Peyer's patch (tissue), 4 donors: ENCODE measurements at regions not wholly inside any gene's neighbourhood (a gene's known extent, or its start where the extent isn't known, plus 50 kb on each side); places are given as distances from the start of the nearest gene placed in this dataset.

ENCODE experiments used
- DNase-seq, 3 donors: peaks; one replicate each; pipeline ENCODE4 v3.0.0-alpha.2; 2017 to 2019
- H3K27ac ChIP-seq, 4 donors: fragments of 200-600 bp; sonication (generic); one replicate each; pipeline ENCODE4 v1.5.1; 2016 to 2019
- H3K27me3 ChIP-seq, 2 donors: fragments of 200-600 bp; sonication (generic); one replicate each; pipeline ENCODE4 v1.5.1; 2019
- H3K36me3 ChIP-seq, 3 donors: fragments of 200-600 bp; sonication (generic); one replicate each; pipeline ENCODE4 v1.5.1; 2016 to 2019
- H3K4me1 ChIP-seq, 4 donors: fragments of 200-600 bp; sonication (generic); one replicate each; pipeline ENCODE4 v1.5.1; 2016 to 2019
- H3K4me3 ChIP-seq, 4 donors: fragments of 200-600 bp; sonication (generic); 1 replicate in 3 of 4; 2 replicates in 1 of 4; pipeline ENCODE4 v1.5.1; 2016 to 2019; ENCODE audit warnings: mild to moderate bottlenecking in 1 of 4
- H3K9me3 ChIP-seq, 4 donors: fragments of 200-600 bp; sonication (generic); one replicate each; pipeline ENCODE4 v1.5.1; 2016 to 2019; ENCODE audit warnings: mild to moderate bottlenecking in 1 of 4
- CTCF ChIP-seq, 6 experiments: fragments of 450-650 bp in 4 of 6; fragments of 200-600 bp in 2 of 6; sonication (generic) in 1 of 6; IDR thresholded peaks; one replicate each; pipeline ENCODE4 v1.5.1; 2017 to 2019; ENCODE audit warnings: antibody characterized with exemption in 6 of 6, mild to moderate bottlenecking in 3 of 6, moderate library complexity in 1 of 6
- POLR2A ChIP-seq, 2 donors: fragments of 450-650 bp; IDR thresholded peaks; one replicate each; pipeline ENCODE4 v1.5.1; 2017; ENCODE audit warnings: antibody characterized with exemption in 2 of 2, mild to moderate bottlenecking in 2 of 2, moderate library complexity in 2 of 2

- no peak for TF ChIP-seq POLR2A (IDR thresholded peaks at IDR 0.05)
- TF ChIP-seq CTCF (IDR thresholded peaks at IDR 0.05) = no peak
- Histone ChIP-seq H3K9me3 (peaks cover 0 to 56% (median 16%) of the 10 kb centered on the region in 4 donors), H3K4me1 (no peaks in the 10 kb centered on the region), H3K27me3 (no peaks in the 10 kb centered on the region), H3K27ac (no peak overlapping the region), H3K36me3 (no peaks in the 10 kb centered on the region), H3K4me3 (no peak overlapping the region)
- DNase-seq = no peak
Measured at GRCh38 chr12:34348064-34348463, 325.8 kb downstream of the ALG10 start.

- DNase-seq = no peak
- peaks cover 0 to 55% (median 15%) of the 10 kb centered on the region in 4 donors for H3K9me3 ChIP-seq
Measured at GRCh38 chr12:34348836-34349672, 326.8 kb downstream of the ALG10 start.

GRCh38 chr12:34349673-34349961 lies 327.3 kb downstream of the ALG10 start:
- no peak for DNase-seq
- Histone ChIP-seq H3K4me3 (no peak overlapping the region), H3K4me1 (no peaks in the 10 kb centered on the region), H3K9me3 (peaks cover 0 to 57% (median 17%) of the 10 kb centered on the region in 4 donors), H3K27me3 (no peaks in the 10 kb centered on the region), H3K27ac (no peak overlapping the region), H3K36me3 (no peaks in the 10 kb centered on the region)
- TF ChIP-seq POLR2A (IDR thresholded peaks at IDR 0.05) (no peak), CTCF (IDR thresholded peaks at IDR 0.05) (no peak)

More at GRCh38 chr12:34348836-34349672, 326.8 kb downstream of the ALG10 start:
- TF ChIP-seq CTCF (IDR thresholded peaks at IDR 0.05) = no peak
- no peak for TF ChIP-seq POLR2A (IDR thresholded peaks at IDR 0.05)
- Histone ChIP-seq H3K27ac (no peak overlapping the region), H3K27me3 (no peaks in the 10 kb centered on the region), H3K4me1 (no peaks in the 10 kb centered on the region), H3K36me3 (no peaks in the 10 kb centered on the region), H3K4me3 (no peak overlapping the region)

GRCh38 chr12:34350092-34351041 lies 328.1 kb downstream of the ALG10 start:
- H3K27ac ChIP-seq = no peak overlapping the region
- no peak for DNase-seq
- no peaks in the 10 kb centered on the region for H3K4me1 ChIP-seq
- H3K36me3 ChIP-seq = no peaks in the 10 kb centered on the region
- no peaks in the 10 kb centered on the region for H3K27me3 ChIP-seq
- peaks cover 0 to 53% (median 18%) of the 10 kb centered on the region in 4 donors for H3K9me3 ChIP-seq
- H3K4me3 ChIP-seq = no peak overlapping the region
- TF ChIP-seq CTCF (IDR thresholded peaks at IDR 0.05) = no peak

- Histone ChIP-seq H3K4me3 (no peak overlapping the region), H3K27me3 (no peaks in the 10 kb centered on the region), H3K27ac (no peak overlapping the region), H3K4me1 (no peaks in the 10 kb centered on the region), H3K9me3 (peaks cover 0 to 50% (median 16%) of the 10 kb centered on the region in 4 donors), H3K36me3 (no peaks in the 10 kb centered on the region)
- DNase-seq = no peak
- no peak for TF ChIP-seq POLR2A (IDR thresholded peaks at IDR 0.05)
- TF ChIP-seq CTCF (IDR thresholded peaks at IDR 0.05) = no peak
Measured at GRCh38 chr12:34352098-34352497, 329.8 kb downstream of the ALG10 start.
